Hepatocyte (in vitro differentiated cells): ENCODE measurements at regions not wholly inside any gene's neighbourhood (a gene's known extent, or its start where the extent isn't known, plus 50 kb on each side); places are given as distances from the start of the nearest gene placed in this dataset.

Source experiments
- EZH2 ChIP-seq: fragments of 200-600 bp; sonication (generic); IDR thresholded peaks from 2 replicates; pipeline ENCODE4 v1.6.1; 2016; ENCODE audit warnings: antibody characterized with exemption, mild to moderate bottlenecking, borderline replicate concordance
- EZH2phosphoT487 ChIP-seq: fragments of 200-600 bp; sonication (generic); IDR thresholded peaks from one replicate; pipeline ENCODE4 v1.6.1; 2018; ENCODE audit warnings: antibody characterized with exemption, mild to moderate bottlenecking, low read depth, moderate library complexity; ENCODE audit not compliant: unreplicated experiment, severe bottlenecking
- TF ChIP-seq, protein P1 (sequence below): fragments of 200-600 bp; sonication (generic); IDR thresholded peaks from 2 replicates; pipeline ENCODE4 v1.5.1; 2016; ENCODE audit warnings: antibody characterized with exemption, mild to moderate bottlenecking; ENCODE audit not compliant: poor library complexity

DNA sequence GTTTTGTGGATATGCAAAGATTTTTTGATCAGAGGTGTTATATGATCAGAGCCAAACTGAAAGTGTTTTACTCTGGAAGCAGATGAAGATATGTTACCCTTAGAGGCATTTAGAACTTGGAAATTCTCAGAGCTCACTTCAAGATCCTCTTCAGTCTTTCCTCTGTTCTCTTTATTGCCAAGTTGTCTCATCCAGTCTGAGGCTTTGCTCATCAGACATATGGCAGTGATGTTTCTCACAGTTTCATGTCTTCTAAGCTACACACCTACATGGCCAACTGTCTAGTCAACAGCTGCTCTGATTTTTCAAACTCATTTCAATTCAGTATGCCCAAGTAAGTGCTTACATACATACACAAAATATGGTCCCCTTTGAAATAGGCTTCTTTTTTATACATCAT, 1504.3 kb upstream of the PIK3C3 start:
- TF ChIP-seq, protein P1, sequence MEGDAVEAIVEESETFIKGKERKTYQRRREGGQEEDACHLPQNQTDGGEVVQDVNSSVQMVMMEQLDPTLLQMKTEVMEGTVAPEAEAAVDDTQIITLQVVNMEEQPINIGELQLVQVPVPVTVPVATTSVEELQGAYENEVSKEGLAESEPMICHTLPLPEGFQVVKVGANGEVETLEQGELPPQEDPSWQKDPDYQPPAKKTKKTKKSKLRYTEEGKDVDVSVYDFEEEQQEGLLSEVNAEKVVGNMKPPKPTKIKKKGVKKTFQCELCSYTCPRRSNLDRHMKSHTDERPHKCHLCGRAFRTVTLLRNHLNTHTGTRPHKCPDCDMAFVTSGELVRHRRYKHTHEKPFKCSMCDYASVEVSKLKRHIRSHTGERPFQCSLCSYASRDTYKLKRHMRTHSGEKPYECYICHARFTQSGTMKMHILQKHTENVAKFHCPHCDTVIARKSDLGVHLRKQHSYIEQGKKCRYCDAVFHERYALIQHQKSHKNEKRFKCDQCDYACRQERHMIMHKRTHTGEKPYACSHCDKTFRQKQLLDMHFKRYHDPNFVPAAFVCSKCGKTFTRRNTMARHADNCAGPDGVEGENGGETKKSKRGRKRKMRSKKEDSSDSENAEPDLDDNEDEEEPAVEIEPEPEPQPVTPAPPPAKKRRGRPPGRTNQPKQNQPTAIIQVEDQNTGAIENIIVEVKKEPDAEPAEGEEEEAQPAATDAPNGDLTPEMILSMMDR, result no peak
- no peak for TF ChIP-seq EZH2
- TF ChIP-seq EZH2phosphoT487, result no peak
